ENCODE measurements at regions not wholly inside any gene's neighbourhood (a gene's known extent, or its start where the extent isn't known, plus 50 kb on each side); places are given as distances from the start of the nearest gene placed in this dataset.

DNA sequence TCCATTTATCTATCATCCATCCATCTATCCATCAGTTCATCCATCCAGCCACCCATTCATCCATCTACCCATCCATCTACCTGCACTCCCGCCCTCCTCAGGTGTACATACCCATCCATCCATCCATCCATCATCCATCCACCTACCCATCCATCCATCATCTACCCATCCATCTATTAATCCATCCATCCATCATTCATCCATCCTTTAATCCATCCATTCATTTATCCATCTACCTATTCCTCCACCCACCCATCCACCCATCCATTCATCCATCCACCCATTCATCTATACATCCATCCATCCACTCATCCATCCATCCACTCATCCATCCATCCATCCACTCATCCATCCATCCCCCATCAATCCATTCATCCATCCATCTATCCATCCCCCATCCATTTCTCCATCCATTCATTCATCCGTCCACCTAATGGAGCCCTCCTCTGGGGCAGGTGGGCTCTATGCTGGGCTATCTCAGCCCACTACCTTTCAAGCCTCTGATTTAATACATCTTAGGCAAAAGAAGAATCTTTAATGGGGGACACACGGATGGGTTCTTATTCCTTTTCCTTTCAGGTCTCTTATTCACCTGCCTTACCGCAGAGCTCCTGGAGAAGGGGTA lies 178.9 kb downstream of the URI1 start:
- no peak for DNase-seq
- no peak overlapping the region for H3K4me3 ChIP-seq (ENCODE audit: insufficient read depth, low read depth, low read length)
- H3K4me1 ChIP-seq (ENCODE audit: control insufficient read depth, insufficient read depth, low read length): no peaks in the 10 kb centered on the region
- in situ Hi-C loops (cut with MboI; ENCODE audit: low sequenced_read_pairs) (no loop called here), intact Hi-C loops (cut with micrococcal nuclease) (no loop called here), dilution Hi-C loops (cut with HindIII; ENCODE audit: low sequenced_read_pairs, unreplicated experiment) (no loop called here)
- H4K8ac ChIP-seq (ENCODE audit: low read depth in 2 of 2, low read length in 2 of 2): no peak overlapping the region
- ChIA-PET CTCF (no interaction called here), POLR2A (ENCODE audit: unreplicated experiment) (no interaction called here)
- 23 to 100% methylated on average over 1 of the region's 4 CpGs for WGBS, 2 experiments (ENCODE audit: extremely low coverage in 2 of 2, insufficient read length in 1 of 2)
- no peak overlapping the region for H2BK15ac ChIP-seq (ENCODE audit: low read depth, low read length)
- no peak overlapping the region for H3K14ac ChIP-seq (replicated peaks; ENCODE audit: low read depth, low read length)
- H3K4me2 ChIP-seq (ENCODE audit: low read depth, low read length): no peak overlapping the region
- H3K79me1 ChIP-seq (ENCODE audit: low read depth in 1 of 2, low read length in 2 of 2): no peaks in the 10 kb centered on the region
- no peaks in the 10 kb centered on the region for H4K20me1 ChIP-seq (ENCODE audit: insufficient read depth, low read length)
- no peak overlapping the region for H4K5ac ChIP-seq (ENCODE audit: low read depth, low read length)
- no TSS peak for BruUV-seq (replicated peaks)
- no peaks in the 10 kb centered on the region for H3K36me3 ChIP-seq (ENCODE audit: control insufficient read depth, insufficient read depth, low read length)
- no peak overlapping the region for H2AK9ac ChIP-seq (replicated peaks; ENCODE audit: low read depth, low read length, poor library complexity)
- H3K9me1 ChIP-seq (ENCODE audit: insufficient read depth, low read length): no peaks in the 10 kb centered on the region
- peaks cover 17% of the 10 kb centered on the region; the same call in 1 of the 2 replicates for H3K9me3 ChIP-seq (ENCODE audit: control insufficient read depth, insufficient read depth, low read length)
- ATAC-seq (ENCODE audit: low read depth): no peak
- H3K56ac ChIP-seq (ENCODE audit: extremely low read depth, insufficient read depth, low read length): no peak overlapping the region
- no peak overlapping the region for H2BK120ac ChIP-seq (ENCODE audit: low read depth, low read length)
- H2BK5ac ChIP-seq (ENCODE audit: low read depth, low read length, poor library complexity, severe bottlenecking): no peak overlapping the region
- H4K91ac ChIP-seq (ENCODE audit: insufficient read depth, low read depth, low read length): no peak overlapping the region
- no peak overlapping the region for H2AK5ac ChIP-seq (ENCODE audit: low read depth, low read length)
- no peak overlapping the region for H3K18ac ChIP-seq (ENCODE audit: low read depth, low read length)
- no peak overlapping the region for H2BK20ac ChIP-seq (ENCODE audit: low read depth, low read length)
- no peak overlapping the region for H3K23ac ChIP-seq (ENCODE audit: low read depth, low read length)
- no peak overlapping the region for H2AFZ ChIP-seq (replicated peaks; ENCODE audit: low read length, poor library complexity)
- H3K27me3 ChIP-seq (ENCODE audit: control insufficient read depth, insufficient read depth, low read length): no peaks in the 10 kb centered on the region
- H3K9ac ChIP-seq (ENCODE audit: low read depth, low read length): no peak overlapping the region
- TF ChIP-seq MAZ (IDR thresholded peaks at IDR 0.05; ENCODE audit: borderline replicate concordance, low read depth, low read length) (no peak), FOS (IDR thresholded peaks at IDR 0.05; ENCODE audit: low read depth, low read length) (no peak), CEBPB (IDR thresholded peaks at IDR 0.05; ENCODE audit: low read depth, low read length) (no peak), POLR2A (IDR thresholded peaks at IDR 0.05; ENCODE audit: low read depth, low read length) (no peak), BHLHE40 (IDR thresholded peaks at IDR 0.05; ENCODE audit: low read depth, low read length) (no peak), RFX5 (IDR thresholded peaks at IDR 0.05; ENCODE audit: low read depth, low read length) (no peak), MXI1 (IDR thresholded peaks at IDR 0.05; ENCODE audit: borderline replicate concordance, low read depth, low read length) (no peak), MAFK (IDR thresholded peaks at IDR 0.05; ENCODE audit: low read depth, low read length) (no peak), RCOR1 (IDR thresholded peaks at IDR 0.05; ENCODE audit: insufficient replicate concordance, low read length) (no peak), NFE2L2 (IDR thresholded peaks at IDR 0.05; ENCODE audit: low read depth, low read length) (no peak), CHD1 (IDR thresholded peaks at IDR 0.05; ENCODE audit: low read depth, low read length) (no peak), SMC3 (IDR thresholded peaks at IDR 0.05; ENCODE audit: low read depth, low read length) (no peak), RAD21 (IDR thresholded peaks at IDR 0.05; ENCODE audit: low read length) (no peak)
- TF ChIP-seq, protein P1, sequence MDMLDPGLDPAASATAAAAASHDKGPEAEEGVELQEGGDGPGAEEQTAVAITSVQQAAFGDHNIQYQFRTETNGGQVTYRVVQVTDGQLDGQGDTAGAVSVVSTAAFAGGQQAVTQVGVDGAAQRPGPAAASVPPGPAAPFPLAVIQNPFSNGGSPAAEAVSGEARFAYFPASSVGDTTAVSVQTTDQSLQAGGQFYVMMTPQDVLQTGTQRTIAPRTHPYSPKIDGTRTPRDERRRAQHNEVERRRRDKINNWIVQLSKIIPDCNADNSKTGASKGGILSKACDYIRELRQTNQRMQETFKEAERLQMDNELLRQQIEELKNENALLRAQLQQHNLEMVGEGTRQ (IDR thresholded peaks at IDR 0.05; ENCODE audit: low read depth, low read length): no peak
- TF ChIP-seq, protein P2, sequence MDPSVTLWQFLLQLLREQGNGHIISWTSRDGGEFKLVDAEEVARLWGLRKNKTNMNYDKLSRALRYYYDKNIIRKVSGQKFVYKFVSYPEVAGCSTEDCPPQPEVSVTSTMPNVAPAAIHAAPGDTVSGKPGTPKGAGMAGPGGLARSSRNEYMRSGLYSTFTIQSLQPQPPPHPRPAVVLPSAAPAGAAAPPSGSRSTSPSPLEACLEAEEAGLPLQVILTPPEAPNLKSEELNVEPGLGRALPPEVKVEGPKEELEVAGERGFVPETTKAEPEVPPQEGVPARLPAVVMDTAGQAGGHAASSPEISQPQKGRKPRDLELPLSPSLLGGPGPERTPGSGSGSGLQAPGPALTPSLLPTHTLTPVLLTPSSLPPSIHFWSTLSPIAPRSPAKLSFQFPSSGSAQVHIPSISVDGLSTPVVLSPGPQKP (IDR thresholded peaks at IDR 0.05; ENCODE audit: borderline replicate concordance, low read depth, low read length): no peak
- TF ChIP-seq, protein P3, sequence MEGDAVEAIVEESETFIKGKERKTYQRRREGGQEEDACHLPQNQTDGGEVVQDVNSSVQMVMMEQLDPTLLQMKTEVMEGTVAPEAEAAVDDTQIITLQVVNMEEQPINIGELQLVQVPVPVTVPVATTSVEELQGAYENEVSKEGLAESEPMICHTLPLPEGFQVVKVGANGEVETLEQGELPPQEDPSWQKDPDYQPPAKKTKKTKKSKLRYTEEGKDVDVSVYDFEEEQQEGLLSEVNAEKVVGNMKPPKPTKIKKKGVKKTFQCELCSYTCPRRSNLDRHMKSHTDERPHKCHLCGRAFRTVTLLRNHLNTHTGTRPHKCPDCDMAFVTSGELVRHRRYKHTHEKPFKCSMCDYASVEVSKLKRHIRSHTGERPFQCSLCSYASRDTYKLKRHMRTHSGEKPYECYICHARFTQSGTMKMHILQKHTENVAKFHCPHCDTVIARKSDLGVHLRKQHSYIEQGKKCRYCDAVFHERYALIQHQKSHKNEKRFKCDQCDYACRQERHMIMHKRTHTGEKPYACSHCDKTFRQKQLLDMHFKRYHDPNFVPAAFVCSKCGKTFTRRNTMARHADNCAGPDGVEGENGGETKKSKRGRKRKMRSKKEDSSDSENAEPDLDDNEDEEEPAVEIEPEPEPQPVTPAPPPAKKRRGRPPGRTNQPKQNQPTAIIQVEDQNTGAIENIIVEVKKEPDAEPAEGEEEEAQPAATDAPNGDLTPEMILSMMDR (conservative IDR thresholded peaks at IDR 0.05; ENCODE audit: low read depth, low read length): no peak
- no peak overlapping the region for H3K4ac ChIP-seq (ENCODE audit: low read depth, low read length)
- no peak overlapping the region for H3K27ac ChIP-seq (ENCODE audit: insufficient read depth, low read length)

Data from IMR-90 (cell line).